PC-9 (cell line): ENCODE measurements at regions not wholly inside any gene's neighbourhood (a gene's known extent, or its start where the extent isn't known, plus 50 kb on each side); places are given as distances from the start of the nearest gene placed in this dataset.

Experiments
- EZH2 ChIP-seq: fragments of 200-600 bp; sonication (generic); IDR thresholded peaks from 2 replicates; pipeline ENCODE4 v1.8.0; 2017; ENCODE audit warnings: antibody characterized with exemption, low read depth
- TF ChIP-seq, protein P1 (sequence below): fragments of 200-600 bp; sonication (generic); conservative IDR thresholded peaks from 2 replicates; pipeline ENCODE4 v1.6.1; 2017; ENCODE audit warnings: mixed run types, antibody characterized with exemption, mild to moderate bottlenecking, moderate library complexity

DNA sequence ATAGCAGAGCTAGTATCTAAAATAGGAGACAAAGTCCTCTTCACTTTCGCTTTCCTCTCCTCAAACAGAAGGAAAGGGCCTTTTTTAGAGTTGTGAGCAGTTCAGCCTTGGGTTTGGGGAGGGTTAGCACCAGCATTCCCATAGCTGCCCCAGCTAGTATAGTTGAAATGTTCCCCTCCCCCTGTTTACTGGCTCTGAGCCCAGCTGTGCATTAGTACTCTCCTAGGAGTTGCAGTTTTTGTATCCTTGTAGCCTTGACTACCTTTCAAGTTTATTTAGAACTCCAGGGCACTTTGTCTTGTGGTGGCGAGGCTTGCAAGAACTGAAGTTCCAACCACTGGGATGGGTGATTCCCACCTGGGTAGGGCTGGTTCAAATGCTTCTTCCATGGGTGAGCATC, 245.1 kb upstream of the NAALADL2 start:
- TF ChIP-seq, protein P1, sequence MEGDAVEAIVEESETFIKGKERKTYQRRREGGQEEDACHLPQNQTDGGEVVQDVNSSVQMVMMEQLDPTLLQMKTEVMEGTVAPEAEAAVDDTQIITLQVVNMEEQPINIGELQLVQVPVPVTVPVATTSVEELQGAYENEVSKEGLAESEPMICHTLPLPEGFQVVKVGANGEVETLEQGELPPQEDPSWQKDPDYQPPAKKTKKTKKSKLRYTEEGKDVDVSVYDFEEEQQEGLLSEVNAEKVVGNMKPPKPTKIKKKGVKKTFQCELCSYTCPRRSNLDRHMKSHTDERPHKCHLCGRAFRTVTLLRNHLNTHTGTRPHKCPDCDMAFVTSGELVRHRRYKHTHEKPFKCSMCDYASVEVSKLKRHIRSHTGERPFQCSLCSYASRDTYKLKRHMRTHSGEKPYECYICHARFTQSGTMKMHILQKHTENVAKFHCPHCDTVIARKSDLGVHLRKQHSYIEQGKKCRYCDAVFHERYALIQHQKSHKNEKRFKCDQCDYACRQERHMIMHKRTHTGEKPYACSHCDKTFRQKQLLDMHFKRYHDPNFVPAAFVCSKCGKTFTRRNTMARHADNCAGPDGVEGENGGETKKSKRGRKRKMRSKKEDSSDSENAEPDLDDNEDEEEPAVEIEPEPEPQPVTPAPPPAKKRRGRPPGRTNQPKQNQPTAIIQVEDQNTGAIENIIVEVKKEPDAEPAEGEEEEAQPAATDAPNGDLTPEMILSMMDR, result no peak
- TF ChIP-seq EZH2, result no peak
